ENCODE measurements at regions not wholly inside any gene's neighbourhood (a gene's known extent, or its start where the extent isn't known, plus 50 kb on each side); places are given as distances from the start of the nearest gene placed in this dataset.

- TF ChIP-seq POU6F1 (CRISPR knock-in tag; IDR thresholded peaks at IDR 0.05; ENCODE audit: borderline replicate concordance, low read depth) (no peak), SNAI2 (CRISPR knock-in tag; IDR thresholded peaks at IDR 0.05) (no peak), ZNF565 (CRISPR knock-in tag; conservative IDR thresholded peaks at IDR 0.05; ENCODE audit: low read depth) (no peak), RARB (CRISPR knock-in tag; IDR thresholded peaks at IDR 0.05) (no peak), ARNTL (CRISPR knock-in tag; IDR thresholded peaks at IDR 0.05; ENCODE audit: borderline replicate concordance, low read depth) (no peak), ZC3H10 (CRISPR knock-in tag; IDR thresholded peaks at IDR 0.05) (no peak), PATZ1 (CRISPR knock-in tag; IDR thresholded peaks at IDR 0.05; ENCODE audit: borderline replicate concordance) (no peak)
These were observed 109.9 kb upstream of the CLMP start for GRCh38 chr11:123304828-123305466.
